SK-N-SH (cell line): ENCODE measurements at regions not wholly inside any gene's neighbourhood (a gene's known extent, or its start where the extent isn't known, plus 50 kb on each side); places are given as distances from the start of the nearest gene placed in this dataset.

Experiments used
- CTCF ChIA-PET: fragments of 300-600, 350-600 bp; formaldehyde crosslinking; extraction: SDS; loops from one replicate; lab custom pipeline; 2021; lab: Yijun Ruan, JAX
- POLR2A ChIA-PET: fragments of 350-600 bp; sonication (Branson Sonifier 250); formaldehyde crosslinking; extraction: SDS; loops from one replicate; lab custom pipeline; 2020; ENCODE audit warnings: antibody characterized with exemption, inconsistent platforms; lab: Yijun Ruan, JAX
- DNase-seq: peaks from one replicate; pipeline ENCODE4 v3.0.0; 2012
- H2AFZ ChIP-seq: fragments of 200-600 bp; sonication (generic); 2 replicates; pipeline ENCODE4 v1.8.1; 2016; ENCODE audit warnings: antibody characterized with exemption, mild to moderate bottlenecking, low read depth
- H3F3A ChIP-seq: fragments of 200-600 bp; sonication (generic); replicated peaks from 2 replicates; pipeline ENCODE3; 2016; ENCODE audit warnings: antibody characterized with exemption, mild to moderate bottlenecking; ENCODE audit not compliant: insufficient read depth
- H3K27ac ChIP-seq, 2 experiments: fragments of 200-500 bp in 1 of 2; fragments of 200-600 bp in 1 of 2; sonication (Bioruptor generic) in 1 of 2; sonication (generic), shearing (Covaris generic) in 1 of 2; 2 replicates each; pipeline versions ENCODE4 v1.5.1 to v1.6.1; 2014 to 2016; ENCODE audit warnings: low read depth in 2 of 2, inconsistent platforms in 1 of 2, low read length in 1 of 2, mild to moderate bottlenecking in 1 of 2, mixed read lengths in 1 of 2
- H3K27me3 ChIP-seq: fragments of 200-600 bp; sonication (generic), shearing (Covaris generic); 2 replicates; pipeline ENCODE4 v1.6.1; 2016; ENCODE audit warnings: mixed run types; ENCODE audit not compliant: insufficient read depth
- H3K36me3 ChIP-seq, 2 experiments: fragments of 200-500 bp in 1 of 2; fragments of 200-600 bp in 1 of 2; sonication (Bioruptor generic) in 1 of 2; sonication (generic) in 1 of 2; replicated peaks in 1 of 2; 2 replicates each; pipeline versions ENCODE3 to v1.5.1; 2014 to 2016; ENCODE audit warnings: low read length in 1 of 2, mild to moderate bottlenecking in 1 of 2; ENCODE audit not compliant: insufficient read depth in 2 of 2, control insufficient read depth in 1 of 2
- H3K4me1 ChIP-seq, 2 experiments: fragments of 200-500 bp in 1 of 2; fragments of 200-600 bp in 1 of 2; sonication (Bioruptor generic) in 1 of 2; sonication (generic), shearing (Covaris generic) in 1 of 2; 2 replicates each; pipeline versions ENCODE4 v1.5.1 to v1.6.1; 2014 to 2016; ENCODE audit warnings: low read depth in 1 of 2, low read length in 1 of 2, mixed run types in 1 of 2; ENCODE audit not compliant: insufficient read depth in 2 of 2, control insufficient read depth in 1 of 2
- H3K4me2 ChIP-seq: fragments of 200-600 bp; sonication (generic), shearing (Covaris generic); 2 replicates; pipeline ENCODE4 v1.6.1; 2017; ENCODE audit warnings: mixed run types
- H3K4me3 ChIP-seq, 2 experiments: fragments of 200-500 bp in 1 of 2; fragments of 200-600 bp in 1 of 2; sonication (Bioruptor generic) in 1 of 2; sonication (generic), shearing (Covaris generic) in 1 of 2; 2 replicates each; pipeline versions ENCODE4 v1.5.1 to v1.8.1; 2014 to 2016; ENCODE audit warnings: low read depth in 2 of 2, inconsistent platforms in 1 of 2, low read length in 1 of 2, mild to moderate bottlenecking in 1 of 2, mixed read lengths in 1 of 2, moderate library complexity in 1 of 2
- H3K79me2 ChIP-seq: fragments of 200-600 bp; sonication (generic); 2 replicates; pipeline ENCODE4 v1.8.1; 2017; ENCODE audit warnings: mild to moderate bottlenecking; ENCODE audit not compliant: insufficient read depth
- H3K9ac ChIP-seq: fragments of 200-600 bp; sonication (generic); 2 replicates; pipeline ENCODE4 v1.6.1; 2017; ENCODE audit warnings: mixed run types
- H3K9me2 ChIP-seq: fragments of 200-600 bp; sonication (generic); 2 replicates; pipeline ENCODE4 v1.6.1; 2017; ENCODE audit warnings: mixed run types
- H3K9me3 ChIP-seq: fragments of 200-600 bp; sonication (generic); 2 replicates; pipeline ENCODE4 v1.6.1; 2017; ENCODE audit warnings: mixed run types, mild to moderate bottlenecking, moderate library complexity
- H4K20me1 ChIP-seq: fragments of 200-600 bp; sonication (generic); 2 replicates; pipeline ENCODE4 v1.6.1; 2017; ENCODE audit warnings: mild to moderate bottlenecking, mixed run types; ENCODE audit not compliant: insufficient read depth
- CHD2 ChIP-seq: fragments of 150-350 bp; IDR thresholded peaks from 2 replicates; pipeline ENCODE4 v1.6.1; 2018; ENCODE audit warnings: low read length; ENCODE audit not compliant: partially characterized antibody
- ELF1 ChIP-seq: IDR thresholded peaks from 2 replicates; pipeline ENCODE4 v1.4.0; 2012
- EP300 ChIP-seq, 2 experiments: IDR thresholded peaks; 2 replicates each; pipeline versions ENCODE4 v1.4.0 to v1.6.1; 2012; ENCODE audit warnings: borderline replicate concordance in 1 of 2, low read depth in 1 of 2, low read length in 1 of 2
- FOXJ3 ChIP-seq: sonication (generic); formaldehyde crosslinking; IDR thresholded peaks from 2 replicates; pipeline ENCODE4 v1.5.1; 2020; ENCODE audit warnings: mild to moderate bottlenecking, missing genetic modification reagents
- FOXM1 ChIP-seq: IDR thresholded peaks from 2 replicates; pipeline ENCODE4 v1.4.0; 2012; ENCODE audit warnings: low read depth, mild to moderate bottlenecking
- GATA2 ChIP-seq: sonication (generic); formaldehyde crosslinking; IDR thresholded peaks from 2 replicates; pipeline ENCODE4 v1.5.0; 2020; ENCODE audit warnings: mild to moderate bottlenecking, missing genetic modification reagents
- IRF3 ChIP-seq: fragments of 150-350 bp; IDR thresholded peaks from 2 replicates; pipeline ENCODE4 v1.6.1; 2016; ENCODE audit warnings: mild to moderate bottlenecking, low read depth, low read length
- MAX ChIP-seq: IDR thresholded peaks from 2 replicates; pipeline ENCODE4 v1.4.0; 2012; ENCODE audit warnings: low read depth
- NFIC ChIP-seq: IDR thresholded peaks from 2 replicates; pipeline ENCODE4 v1.4.0; 2012; ENCODE audit warnings: borderline replicate concordance
- POLR2AphosphoS5 ChIP-seq: IDR thresholded peaks from 2 replicates; pipeline ENCODE4 v1.6.1; 2012; ENCODE audit warnings: low read depth, low read length
- RFX5 ChIP-seq: IDR thresholded peaks from 2 replicates; pipeline ENCODE4 v1.6.1; 2012; ENCODE audit warnings: mild to moderate bottlenecking, improper control_type of control experiment, low read length
- RXRA ChIP-seq: IDR thresholded peaks from 2 replicates; pipeline ENCODE4 v1.4.0; 2012; ENCODE audit warnings: low read depth, mild to moderate bottlenecking, borderline replicate concordance
- SIN3A ChIP-seq: IDR thresholded peaks from 2 replicates; pipeline ENCODE4 v1.6.1; 2012; ENCODE audit warnings: low read depth, mild to moderate bottlenecking, low read length, moderate library complexity, borderline replicate concordance
- SMC3 ChIP-seq: IDR thresholded peaks from 2 replicates; pipeline ENCODE4 v1.6.1; 2012; ENCODE audit warnings: low read depth, low read length, improper control_type of control experiment
- TAF1 ChIP-seq: IDR thresholded peaks from 2 replicates; pipeline ENCODE4 v1.6.1; 2012; ENCODE audit warnings: low read depth, mild to moderate bottlenecking, low read length, moderate library complexity, borderline replicate concordance
- USF2 ChIP-seq: fragments of 150-350 bp; IDR thresholded peaks from 2 replicates; pipeline ENCODE4 v1.6.1; 2017; ENCODE audit warnings: antibody characterized with exemption, low read length, low read depth, borderline replicate concordance
- ZBTB33 ChIP-seq: IDR thresholded peaks from 2 replicates; pipeline ENCODE4 v1.4.0; 2012; ENCODE audit warnings: low read depth, borderline replicate concordance
- WGBS: methylation state at CpG from one replicate; pipeline ENCODE4 v1.1.6; 2017; ENCODE audit warnings: low lambda C conversion rate; 5-methylcytosine and 5-hydroxymethylcytosine counted together

- Histone ChIP-seq H3K4me3 (no peak overlapping the region), H3F3A (no peaks in the 10 kb centered on the region), H3K9ac (no peak overlapping the region), H3K9me2 (no peaks in the 10 kb centered on the region), H3K36me3 (no peaks in the 10 kb centered on the region), H3K27ac (no peak overlapping the region), H3K4me2 (no peak overlapping the region), H4K20me1 (no peaks in the 10 kb centered on the region), H3K27me3 (no peaks in the 10 kb centered on the region), H2AFZ (no peak overlapping the region), H3K4me1 (no peaks in the 10 kb centered on the region), H3K9me3 (no peaks in the 10 kb centered on the region), H3K79me2 (no peaks in the 10 kb centered on the region)
- DNase-seq = no peak
- no peak for TF ChIP-seq IRF3
- TF ChIP-seq USF2 = no peak
- no peak for TF ChIP-seq ZBTB33
- TF ChIP-seq TAF1 = no peak
- TF ChIP-seq GATA2 (CRISPR knock-in tag) = no peak
- no peak for TF ChIP-seq MAX
- no peak for TF ChIP-seq POLR2AphosphoS5
- no peak for TF ChIP-seq NFIC
- TF ChIP-seq ELF1 = no peak
- TF ChIP-seq SIN3A = no peak
- TF ChIP-seq RXRA = no peak
- TF ChIP-seq FOXJ3 (CRISPR knock-in tag) = no peak
- TF ChIP-seq RFX5 = no peak
- no peak for TF ChIP-seq FOXM1
- no peak for TF ChIP-seq CHD2
- TF ChIP-seq SMC3 = no peak
- no peak for TF ChIP-seq EP300 (IDR thresholded peaks at IDR 0.05; ENCODE audit: borderline replicate concordance in 1 of 2, low read depth in 1 of 2, low read length in 1 of 2)
- ChIA-PET CTCF (interaction anchor here (1.2 kb wide), 1 partner anchor 73 kb away, joined by 3 read pairs; no protein-coding TSS in a partner anchor), POLR2A (no interaction called here)
- WGBS = 39% methylated on average over 6 of the region's 12 CpGs
These were observed 253.1 kb upstream of the B3GAT1 start for GRCh38 chr11:134665188-134665535.
